HCT116 (cell line): ENCODE measurements at regions not wholly inside any gene's neighbourhood (a gene's known extent, or its start where the extent isn't known, plus 50 kb on each side); places are given as distances from the start of the nearest gene placed in this dataset.

ENCODE experiments used
- ATAC-seq: fragments of 200-7000 bp; cut with Tn5 transposase; 2 replicates; pipeline ENCODE4 v1.9.1; 2020; ENCODE audit warnings: mild to moderate bottlenecking, moderate library complexity
- BruUV-seq: library from RNA; stranded (reverse); fragments of 400-500 nt; replicated peaks from 2 replicates; lab custom pipeline; 2021; lab: Mats Ljungman, UMichigan
- CTCF ChIA-PET: fragments of 300-600 bp; sonication (Branson Sonifier 250); formaldehyde crosslinking; loops from one replicate; lab custom pipeline; 2021; ENCODE audit warnings: antibody characterized with exemption; lab: Charles Lee
- POLR2A ChIA-PET: fragments of 300-600, 350-600 bp; sonication (Branson Sonifier 250); formaldehyde crosslinking; loops from one replicate; lab custom pipeline; 2021; ENCODE audit warnings: antibody characterized with exemption; lab: Charles Lee
- RAD21 ChIA-PET, 2 experiments: fragments of 300-600 bp; sonication (Branson Sonifier 250); formaldehyde crosslinking; loops; one replicate each; lab custom pipeline; 2023; ENCODE audit warnings: low total read pairs in 2 of 2; ENCODE audit not compliant: uncharacterized antibody in 2 of 2, unreplicated experiment in 2 of 2, low non-redundant PET in 1 of 2; lab: Charles Lee
- DNase-seq: peaks from one replicate; pipeline ENCODE4 v3.0.0-alpha.2; 2010; ENCODE audit warnings: low read depth, low spot score
- H2AFZ ChIP-seq: fragments of 200-600 bp; shearing (Covaris generic), sonication (generic); 2 replicates; pipeline ENCODE4 v1.6.1; 2017; ENCODE audit warnings: low read depth, mixed run types, mixed read lengths, antibody characterized with exemption, low read length; ENCODE audit not compliant: poor library complexity, severe bottlenecking
- H3K27ac ChIP-seq: 2 replicates; pipeline ENCODE4 v1.5.1; 2012; ENCODE audit warnings: low read depth, low read length
- H3K27me3 ChIP-seq: fragments of 200-600 bp; sonication (generic); 2 replicates; pipeline ENCODE4 v1.6.1; 2016; ENCODE audit warnings: mixed run types, low read length, mixed read lengths; ENCODE audit not compliant: insufficient read depth
- H3K36me3 ChIP-seq, 2 experiments: fragments of 200-500 bp in 1 of 2; fragments of 200-600 bp in 1 of 2; sonication (Bioruptor generic) in 1 of 2; sonication (generic) in 1 of 2; 2 replicates each; pipeline versions ENCODE4 v1.5.1 to v1.6.1; 2014 to 2016; ENCODE audit warnings: low read length in 2 of 2, inconsistent platforms in 1 of 2, mixed read lengths in 1 of 2, mixed run types in 1 of 2; ENCODE audit not compliant: insufficient read depth in 2 of 2, control insufficient read depth in 1 of 2
- H3K4me1 ChIP-seq, 2 experiments: fragments of 200-600 bp in 1 of 2; sonication (generic) in 1 of 2; 2 replicates each; pipeline versions ENCODE4 v1.5.1 to v1.6.1; 2012 to 2017; ENCODE audit warnings: low read length in 2 of 2, inconsistent platforms in 1 of 2, mild to moderate bottlenecking in 1 of 2, mixed read lengths in 1 of 2, mixed run types in 1 of 2, moderate library complexity in 1 of 2; ENCODE audit not compliant: insufficient read depth in 2 of 2, control insufficient read depth in 1 of 2
- H3K4me2 ChIP-seq: fragments of 200-600 bp; sonication (generic); 2 replicates; pipeline ENCODE4 v1.6.1; 2017; ENCODE audit warnings: mixed run types, low read length, mixed read lengths
- H3K4me3 ChIP-seq, 2 experiments: fragments of 200-600 bp in 1 of 2; sonication (generic) in 1 of 2; replicated peaks in 1 of 2; 2 replicates each; pipeline ENCODE4 v1.5.1; 2011 to 2016; ENCODE audit warnings: low read length in 2 of 2, control low read depth in 1 of 2, low read depth in 1 of 2, mild to moderate bottlenecking in 1 of 2, mixed read lengths in 1 of 2, mixed run types in 1 of 2
- H3K79me2 ChIP-seq: fragments of 200-600 bp; sonication (generic); 2 replicates; pipeline ENCODE4 v1.6.1; 2017; ENCODE audit warnings: mild to moderate bottlenecking, mixed run types, low read length, moderate library complexity, mixed read lengths; ENCODE audit not compliant: insufficient read depth
- H3K9ac ChIP-seq: fragments of 200-600 bp; sonication (generic); 2 replicates; pipeline ENCODE4 v1.6.1; 2016; ENCODE audit warnings: low read length, mixed read lengths
- H3K9me2 ChIP-seq: fragments of 200-600 bp; sonication (generic), shearing (Covaris generic); 2 replicates; pipeline ENCODE4 v1.6.1; 2017; ENCODE audit warnings: mixed run types, mild to moderate bottlenecking, moderate library complexity; ENCODE audit not compliant: insufficient read depth
- H3K9me3 ChIP-seq, 2 experiments: fragments of 200-500 bp in 1 of 2; fragments of 200-600 bp in 1 of 2; sonication (Bioruptor generic) in 1 of 2; sonication (generic) in 1 of 2; 2 replicates each; pipeline ENCODE4 v1.6.1; 2014 to 2017; ENCODE audit warnings: low read length in 2 of 2, mixed read lengths in 2 of 2, inconsistent platforms in 1 of 2, low read depth in 1 of 2, mild to moderate bottlenecking in 1 of 2, mixed run types in 1 of 2, moderate library complexity in 1 of 2; ENCODE audit not compliant: control insufficient read depth in 1 of 2, insufficient read depth in 1 of 2
- H4K20me1 ChIP-seq: fragments of 200-600 bp; sonication (generic), shearing (Covaris generic); 2 replicates; pipeline ENCODE4 v1.6.1; 2017; ENCODE audit warnings: mixed run types, mild to moderate bottlenecking, moderate library complexity; ENCODE audit not compliant: insufficient read depth
- ATF3 ChIP-seq: IDR thresholded peaks from 2 replicates; pipeline ENCODE4 v1.6.1; 2012
- CTCF ChIP-seq, 3 experiments: fragments of 200-600 bp in 1 of 3; sonication (generic) in 1 of 3; IDR thresholded peaks in 2 of 3; conservative IDR thresholded peaks in 1 of 3; 2 replicates each; pipeline ENCODE4 v1.5.1; 2012 to 2017; ENCODE audit warnings: low read depth in 2 of 3, low read length in 2 of 3, antibody characterized with exemption in 1 of 3, borderline replicate concordance in 1 of 3, control low read depth in 1 of 3, mild to moderate bottlenecking in 1 of 3, mixed read lengths in 1 of 3, mixed run types in 1 of 3, moderate library complexity in 1 of 3; ENCODE audit not compliant: insufficient read depth in 1 of 3
- EZH2phosphoT487 ChIP-seq: fragments of 200-600 bp; IDR thresholded peaks from 2 replicates; pipeline ENCODE4 v1.6.1; 2018; ENCODE audit warnings: antibody characterized with exemption, borderline replicate concordance
- JUND ChIP-seq: IDR thresholded peaks from 2 replicates; pipeline ENCODE4 v1.6.1; 2012
- MAX ChIP-seq: IDR thresholded peaks from 2 replicates; pipeline ENCODE4 v1.6.1; 2012
- intact Hi-C: fragments of 100-400 bp; cut with micrococcal nuclease; formaldehyde crosslinking; loops from 2 replicates; pipeline ENCODE4 v1.10.0; 2022
- TF ChIP-seq, protein P1 (sequence below): IDR thresholded peaks from 2 replicates; pipeline ENCODE4 v1.6.1; 2012; ENCODE audit warnings: low read depth
- TF ChIP-seq, protein P2 (sequence below): IDR thresholded peaks from 2 replicates; pipeline ENCODE4 v1.6.1; 2011; ENCODE audit warnings: mild to moderate bottlenecking, low read length, moderate library complexity; ENCODE audit not compliant: insufficient replicate concordance; ENCODE audit errors: extremely low read depth

GRCh38 chr10:4103603-4104002, 318.6 kb upstream of the KLF6 start:
- CTCF ChIA-PET, result no interaction called here
- POLR2A ChIA-PET, result no interaction called here
- Histone ChIP-seq H3K4me3 (no peak overlapping the region), H3K9me3 (no peaks in the 10 kb centered on the region), H3K4me1 (no peaks in the 10 kb centered on the region), H3K9ac (no peak overlapping the region), H3K9me2 (no peaks in the 10 kb centered on the region; the same call in 1 of the 2 replicates), H3K79me2 (no peaks in the 10 kb centered on the region), H4K20me1 (no peaks in the 10 kb centered on the region), H3K27me3 (no peaks in the 10 kb centered on the region), H3K27ac (no peak overlapping the region), H3K4me2 (no peak overlapping the region), H3K36me3 (no peaks in the 10 kb centered on the region), H2AFZ (no peak overlapping the region)
- DNase-seq (no peak), ATAC-seq (no peak)
- BruUV-seq, result no TSS peak
- RAD21 ChIA-PET, result no interaction called here
- no peak for TF ChIP-seq EZH2phosphoT487
- TF ChIP-seq JUND, result no peak
- TF ChIP-seq, protein P1, sequence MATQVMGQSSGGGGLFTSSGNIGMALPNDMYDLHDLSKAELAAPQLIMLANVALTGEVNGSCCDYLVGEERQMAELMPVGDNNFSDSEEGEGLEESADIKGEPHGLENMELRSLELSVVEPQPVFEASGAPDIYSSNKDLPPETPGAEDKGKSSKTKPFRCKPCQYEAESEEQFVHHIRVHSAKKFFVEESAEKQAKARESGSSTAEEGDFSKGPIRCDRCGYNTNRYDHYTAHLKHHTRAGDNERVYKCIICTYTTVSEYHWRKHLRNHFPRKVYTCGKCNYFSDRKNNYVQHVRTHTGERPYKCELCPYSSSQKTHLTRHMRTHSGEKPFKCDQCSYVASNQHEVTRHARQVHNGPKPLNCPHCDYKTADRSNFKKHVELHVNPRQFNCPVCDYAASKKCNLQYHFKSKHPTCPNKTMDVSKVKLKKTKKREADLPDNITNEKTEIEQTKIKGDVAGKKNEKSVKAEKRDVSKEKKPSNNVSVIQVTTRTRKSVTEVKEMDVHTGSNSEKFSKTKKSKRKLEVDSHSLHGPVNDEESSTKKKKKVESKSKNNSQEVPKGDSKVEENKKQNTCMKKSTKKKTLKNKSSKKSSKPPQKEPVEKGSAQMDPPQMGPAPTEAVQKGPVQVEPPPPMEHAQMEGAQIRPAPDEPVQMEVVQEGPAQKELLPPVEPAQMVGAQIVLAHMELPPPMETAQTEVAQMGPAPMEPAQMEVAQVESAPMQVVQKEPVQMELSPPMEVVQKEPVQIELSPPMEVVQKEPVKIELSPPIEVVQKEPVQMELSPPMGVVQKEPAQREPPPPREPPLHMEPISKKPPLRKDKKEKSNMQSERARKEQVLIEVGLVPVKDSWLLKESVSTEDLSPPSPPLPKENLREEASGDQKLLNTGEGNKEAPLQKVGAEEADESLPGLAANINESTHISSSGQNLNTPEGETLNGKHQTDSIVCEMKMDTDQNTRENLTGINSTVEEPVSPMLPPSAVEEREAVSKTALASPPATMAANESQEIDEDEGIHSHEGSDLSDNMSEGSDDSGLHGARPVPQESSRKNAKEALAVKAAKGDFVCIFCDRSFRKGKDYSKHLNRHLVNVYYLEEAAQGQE, result no peak
- TF ChIP-seq, protein P2, sequence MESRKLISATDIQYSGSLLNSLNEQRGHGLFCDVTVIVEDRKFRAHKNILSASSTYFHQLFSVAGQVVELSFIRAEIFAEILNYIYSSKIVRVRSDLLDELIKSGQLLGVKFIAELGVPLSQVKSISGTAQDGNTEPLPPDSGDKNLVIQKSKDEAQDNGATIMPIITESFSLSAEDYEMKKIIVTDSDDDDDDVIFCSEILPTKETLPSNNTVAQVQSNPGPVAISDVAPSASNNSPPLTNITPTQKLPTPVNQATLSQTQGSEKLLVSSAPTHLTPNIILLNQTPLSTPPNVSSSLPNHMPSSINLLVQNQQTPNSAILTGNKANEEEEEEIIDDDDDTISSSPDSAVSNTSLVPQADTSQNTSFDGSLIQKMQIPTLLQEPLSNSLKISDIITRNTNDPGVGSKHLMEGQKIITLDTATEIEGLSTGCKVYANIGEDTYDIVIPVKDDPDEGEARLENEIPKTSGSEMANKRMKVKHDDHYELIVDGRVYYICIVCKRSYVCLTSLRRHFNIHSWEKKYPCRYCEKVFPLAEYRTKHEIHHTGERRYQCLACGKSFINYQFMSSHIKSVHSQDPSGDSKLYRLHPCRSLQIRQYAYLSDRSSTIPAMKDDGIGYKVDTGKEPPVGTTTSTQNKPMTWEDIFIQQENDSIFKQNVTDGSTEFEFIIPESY, result no peak
- no peak for TF ChIP-seq MAX
- no peak for TF ChIP-seq ATF3
- TF ChIP-seq CTCF (IDR thresholded peaks at IDR 0.05 in 2 of 3, conservative IDR thresholded peaks at IDR 0.05 in 1 of 3; ENCODE audit: borderline replicate concordance in 1 of 3, insufficient read depth in 1 of 3, low read depth in 2 of 3, low read length in 2 of 3), result no peak
- intact Hi-C loops, result no loop called here
